ENCODE measurements at regions not wholly inside any gene's neighbourhood (a gene's known extent, or its start where the extent isn't known, plus 50 kb on each side); places are given as distances from the start of the nearest gene placed in this dataset.
"Not testable (repeated sequence)": the region's sequence is repeated elsewhere in the genome, so short reads cannot be mapped to it uniquely, and the experiment has no call there.

DNA sequence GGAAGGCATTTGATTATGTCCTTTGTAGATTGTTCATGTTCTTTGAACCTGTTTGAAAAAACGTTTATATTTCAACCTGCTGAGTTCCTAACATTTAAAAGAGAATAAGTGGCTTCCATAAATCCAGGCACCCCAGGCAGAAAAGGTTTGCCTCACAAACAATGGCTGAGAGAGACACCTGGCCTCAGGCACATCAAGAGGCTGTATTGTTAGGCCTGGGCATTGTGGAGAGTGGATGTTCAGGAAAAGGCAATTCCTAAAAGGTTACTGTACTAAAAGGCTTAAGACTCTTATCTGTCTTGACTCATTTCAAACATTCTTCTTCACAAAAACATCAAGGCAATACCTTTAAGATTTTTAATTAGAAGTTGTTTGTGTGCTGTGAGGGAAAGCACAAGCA lies 811.7 kb downstream of the PRIM2 start:
- TF ChIP-seq, protein P1, sequence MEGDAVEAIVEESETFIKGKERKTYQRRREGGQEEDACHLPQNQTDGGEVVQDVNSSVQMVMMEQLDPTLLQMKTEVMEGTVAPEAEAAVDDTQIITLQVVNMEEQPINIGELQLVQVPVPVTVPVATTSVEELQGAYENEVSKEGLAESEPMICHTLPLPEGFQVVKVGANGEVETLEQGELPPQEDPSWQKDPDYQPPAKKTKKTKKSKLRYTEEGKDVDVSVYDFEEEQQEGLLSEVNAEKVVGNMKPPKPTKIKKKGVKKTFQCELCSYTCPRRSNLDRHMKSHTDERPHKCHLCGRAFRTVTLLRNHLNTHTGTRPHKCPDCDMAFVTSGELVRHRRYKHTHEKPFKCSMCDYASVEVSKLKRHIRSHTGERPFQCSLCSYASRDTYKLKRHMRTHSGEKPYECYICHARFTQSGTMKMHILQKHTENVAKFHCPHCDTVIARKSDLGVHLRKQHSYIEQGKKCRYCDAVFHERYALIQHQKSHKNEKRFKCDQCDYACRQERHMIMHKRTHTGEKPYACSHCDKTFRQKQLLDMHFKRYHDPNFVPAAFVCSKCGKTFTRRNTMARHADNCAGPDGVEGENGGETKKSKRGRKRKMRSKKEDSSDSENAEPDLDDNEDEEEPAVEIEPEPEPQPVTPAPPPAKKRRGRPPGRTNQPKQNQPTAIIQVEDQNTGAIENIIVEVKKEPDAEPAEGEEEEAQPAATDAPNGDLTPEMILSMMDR (IDR thresholded peaks at IDR 0.05; ENCODE audit: low read depth, low read length): not testable (repeated sequence)
- TF ChIP-seq EZH2phosphoT487 (IDR thresholded peaks at IDR 0.05; ENCODE audit: low read depth): not testable (repeated sequence)

Measured in OCI-LY3 (cell line).